WTC11 (cell line): ENCODE measurements at regions not wholly inside any gene's neighbourhood (a gene's known extent, or its start where the extent isn't known, plus 50 kb on each side); places are given as distances from the start of the nearest gene placed in this dataset.

ENCODE experiments used
- ATAC-seq: fragments of 200-7000 bp; cut with Tn5 transposase; 2 replicates; pipeline ENCODE4 v1.10.0; 2021; ENCODE audit warnings: mild to moderate bottlenecking, moderate library complexity
- CTCF ChIA-PET: fragments of 300-600 bp; sonication (Branson Sonifier 250); formaldehyde crosslinking; loops from one replicate; lab custom pipeline; 2021; ENCODE audit warnings: antibody characterized with exemption; lab: Charles Lee
- POLR2A ChIA-PET: fragments of 350-600 bp; sonication (Branson Sonifier 250); formaldehyde crosslinking; loops from one replicate; lab custom pipeline; 2021; ENCODE audit warnings: antibody characterized with exemption; lab: Charles Lee
- DNase-seq: peaks from one replicate; pipeline ENCODE4 v3.0.0; 2021; ENCODE audit warnings: low spot score
- H3K27ac Mint-ChIP-seq: 2 replicates; pipeline ENCODE4 v1.8.0; 2021; ENCODE audit warnings: mixed read lengths
- H3K27me3 Mint-ChIP-seq: 2 replicates; pipeline ENCODE4 v1.8.0; 2021; ENCODE audit warnings: low read depth, mild to moderate bottlenecking, moderate library complexity, mixed read lengths
- H3K36me3 Mint-ChIP-seq: 2 replicates; pipeline ENCODE4 v1.8.0; 2021; ENCODE audit warnings: mixed read lengths
- H3K4me1 Mint-ChIP-seq: 2 replicates; pipeline ENCODE4 v1.8.0; 2022; ENCODE audit warnings: mixed read lengths
- H3K4me3 Mint-ChIP-seq: 2 replicates; pipeline ENCODE4 v1.8.0; 2021; ENCODE audit warnings: mild to moderate bottlenecking, moderate library complexity, mixed read lengths
- H3K9me3 Mint-ChIP-seq: 2 replicates; pipeline ENCODE4 v1.8.0; 2021; ENCODE audit warnings: mixed read lengths
- ARID4B ChIP-seq: sonication (generic); formaldehyde crosslinking; IDR thresholded peaks from 2 replicates; pipeline ENCODE4 v1.8.0; 2023; ENCODE audit warnings: missing genetic modification reagents, mild to moderate bottlenecking, borderline replicate concordance
- ATF2 ChIP-seq: sonication (generic); formaldehyde crosslinking; IDR thresholded peaks from 2 replicates; pipeline ENCODE4 v1.8.1; 2022; ENCODE audit warnings: low read depth, missing genetic modification reagents, borderline replicate concordance
- ATF6 ChIP-seq: sonication (generic); formaldehyde crosslinking; IDR thresholded peaks from 2 replicates; pipeline ENCODE4 v1.8.1; 2023; ENCODE audit warnings: mild to moderate bottlenecking, missing genetic modification reagents
- E2F4 ChIP-seq: sonication (generic); formaldehyde crosslinking; IDR thresholded peaks from 2 replicates; pipeline ENCODE4 v1.8.1; 2022; ENCODE audit warnings: low read depth, mild to moderate bottlenecking, moderate library complexity, missing genetic modification reagents, borderline replicate concordance
- GRHL2 ChIP-seq: fragments of 250-450 bp; sonication (Bioruptor Pico); IDR thresholded peaks from 2 replicates; pipeline ENCODE4 v1.8.0; 2022; ENCODE audit warnings: mild to moderate bottlenecking, moderate library complexity; ENCODE audit not compliant: insufficient replicate concordance, severe bottlenecking
- IRF2 ChIP-seq: sonication (generic); formaldehyde crosslinking; IDR thresholded peaks from 2 replicates; pipeline ENCODE4 v1.8.0; 2022; ENCODE audit warnings: low read depth, missing genetic modification reagents, borderline replicate concordance
- JUN ChIP-seq: sonication (generic); formaldehyde crosslinking; IDR thresholded peaks from 2 replicates; pipeline ENCODE4 v1.8.0; 2023; ENCODE audit warnings: mild to moderate bottlenecking, missing genetic modification reagents
- KAT7 ChIP-seq: sonication (generic); formaldehyde crosslinking; IDR thresholded peaks from 2 replicates; pipeline ENCODE4 v1.8.1; 2023; ENCODE audit warnings: missing genetic modification reagents, mild to moderate bottlenecking, borderline replicate concordance
- MAX ChIP-seq: sonication (generic); formaldehyde crosslinking; IDR thresholded peaks from 2 replicates; pipeline ENCODE4 v1.8.0; 2022; ENCODE audit warnings: mild to moderate bottlenecking, missing genetic modification reagents
- NFATC4 ChIP-seq: fragments of 250-450 bp; sonication (Bioruptor Pico); IDR thresholded peaks from 2 replicates; pipeline ENCODE4 v1.9.0; 2021; ENCODE audit warnings: mild to moderate bottlenecking
- NFYB ChIP-seq: sonication (generic); formaldehyde crosslinking; conservative IDR thresholded peaks from 2 replicates; pipeline ENCODE4 v1.8.0; 2022; ENCODE audit warnings: low read depth, missing genetic modification reagents
- PREB ChIP-seq: sonication (generic); formaldehyde crosslinking; IDR thresholded peaks from 2 replicates; pipeline ENCODE4 v1.8.1; 2022; ENCODE audit warnings: mild to moderate bottlenecking, missing genetic modification reagents, moderate library complexity, borderline replicate concordance
- SOX15 ChIP-seq: fragments of 250-450 bp; sonication (Bioruptor Pico); IDR thresholded peaks from 2 replicates; pipeline ENCODE4 v1.9.0; 2021; ENCODE audit warnings: mild to moderate bottlenecking
- SP1 ChIP-seq: sonication (generic); formaldehyde crosslinking; conservative IDR thresholded peaks from 2 replicates; pipeline ENCODE4 v1.8.1; 2022; ENCODE audit warnings: missing genetic modification reagents
- USF2 ChIP-seq: sonication (generic); formaldehyde crosslinking; IDR thresholded peaks from 2 replicates; pipeline ENCODE4 v1.8.1; 2023; ENCODE audit warnings: mild to moderate bottlenecking, missing genetic modification reagents, moderate library complexity
- ZMAT4 ChIP-seq: fragments of 250-450 bp; sonication (Bioruptor Pico); IDR thresholded peaks from 2 replicates; pipeline ENCODE4 v1.9.0; 2021; ENCODE audit warnings: mild to moderate bottlenecking
- ZNF317 ChIP-seq: sonication (generic); formaldehyde crosslinking; IDR thresholded peaks from 2 replicates; pipeline ENCODE4 v1.8.1; 2023; ENCODE audit warnings: low read depth, mild to moderate bottlenecking, moderate library complexity, missing genetic modification reagents, borderline replicate concordance
- ZNF416 ChIP-seq: fragments of 250-450 bp; sonication (Bioruptor Pico); IDR thresholded peaks from 2 replicates; pipeline ENCODE4 v1.9.0; 2021; ENCODE audit warnings: mild to moderate bottlenecking, inconsistent platforms
- ZNF671 ChIP-seq: fragments of 250-450 bp; sonication (Bioruptor Pico); IDR thresholded peaks from 2 replicates; pipeline ENCODE4 v1.8.0; 2021; ENCODE audit warnings: mild to moderate bottlenecking

GRCh38 chr11:15615398-15616096 is 500.8 kb downstream of the INSC start:
- TF ChIP-seq NFYB (CRISPR knock-in tag) (no peak), JUN (CRISPR knock-in tag) (no peak), IRF2 (CRISPR knock-in tag) (no peak), ATF6 (CRISPR knock-in tag) (no peak), MAX (CRISPR knock-in tag) (no peak), ZMAT4 (CRISPR knock-in tag) (no peak), ARID4B (CRISPR knock-in tag) (no peak), E2F4 (CRISPR knock-in tag) (no peak)
- Mint-ChIP-seq H3K27ac (0 out of 2 replicates have a peak overlapping the region, but pooled peaks have one; percentile 37), H3K36me3 (no peaks in the 10 kb centered on the region), H3K4me1 (peaks cover 17% of the 10 kb centered on the region), H3K9me3 (peaks cover 6% of the 10 kb centered on the region; the same call in 1 of the 2 replicates), H3K4me3 (no peak overlapping the region), H3K27me3 (no peaks in the 10 kb centered on the region; the same call in 1 of the 2 replicates)
- CTCF ChIA-PET, result interaction anchor here (2.9 kb wide), 1 partner anchor 14 kb away, joined by 13 read pairs; no protein-coding TSS in a partner anchor
- ATAC-seq, result peak; percentile 43
- no peak for DNase-seq
- POLR2A ChIA-PET, result no interaction called here

- ChIA-PET POLR2A (no interaction called here), CTCF (interaction anchor here (1.0 to 2.9 kb wide), 2 partner anchors 13 kb away, joined by 4 to 13 read pairs; no protein-coding TSS in a partner anchor)
- Mint-ChIP-seq H3K4me1 (peaks cover 17% of the 10 kb centered on the region), H3K36me3 (no peaks in the 10 kb centered on the region), H3K4me3 (no peak overlapping the region), H3K9me3 (peaks cover 6% of the 10 kb centered on the region; the same call in 1 of the 2 replicates), H3K27me3 (no peaks in the 10 kb centered on the region; the same call in 1 of the 2 replicates), H3K27ac (no peak overlapping the region)
- DNase-seq (no peak), ATAC-seq (no peak)
- TF ChIP-seq SOX15 (CRISPR knock-in tag) (no peak), ATF2 (no peak), ZNF671 (CRISPR knock-in tag) (no peak), USF2 (CRISPR knock-in tag) (no peak), KAT7 (no peak), GRHL2 (CRISPR knock-in tag) (no peak), PREB (CRISPR knock-in tag) (no peak), NFATC4 (CRISPR knock-in tag) (no peak), SP1 (no peak), ZNF317 (no peak), ZNF416 (CRISPR knock-in tag) (no peak)
Observed at GRCh38 chr11:15616130-15617105, 501.7 kb downstream of the INSC start.
